GM10248 (cell line): ENCODE measurements at regions not wholly inside any gene's neighbourhood (a gene's known extent, or its start where the extent isn't known, plus 50 kb on each side); places are given as distances from the start of the nearest gene placed in this dataset.

ENCODE experiments used
- CTCF ChIA-PET: fragments of 300-600 bp; sonication (Branson Sonifier 250); formaldehyde crosslinking; extraction: SDS; loops from one replicate; lab custom pipeline; 2021; ENCODE audit warnings: antibody characterized with exemption; lab: Yijun Ruan, JAX
- POLR2A ChIA-PET: fragments of 350-650 bp; sonication (Branson Sonifier 250); formaldehyde crosslinking; extraction: SDS; loops from one replicate; lab custom pipeline; 2020; ENCODE audit warnings: antibody characterized with exemption; lab: Yijun Ruan, JAX
- DNase-seq: peaks from one replicate; pipeline ENCODE4 v3.0.0; 2012; ENCODE audit errors: extremely low spot score
- TF ChIP-seq, protein P1 (sequence below): IDR thresholded peaks from 2 replicates; pipeline ENCODE4 v1.5.1; 2012; ENCODE audit warnings: mild to moderate bottlenecking, low read depth; ENCODE audit errors: extremely low read depth, missing control alignments, control extremely low read depth

GRCh38 chr4:72809208-72809607 is 240.2 kb upstream of the ADAMTS3 start:
- DNase-seq: no peak
- CTCF ChIA-PET: no interaction called here
- TF ChIP-seq, protein P1, sequence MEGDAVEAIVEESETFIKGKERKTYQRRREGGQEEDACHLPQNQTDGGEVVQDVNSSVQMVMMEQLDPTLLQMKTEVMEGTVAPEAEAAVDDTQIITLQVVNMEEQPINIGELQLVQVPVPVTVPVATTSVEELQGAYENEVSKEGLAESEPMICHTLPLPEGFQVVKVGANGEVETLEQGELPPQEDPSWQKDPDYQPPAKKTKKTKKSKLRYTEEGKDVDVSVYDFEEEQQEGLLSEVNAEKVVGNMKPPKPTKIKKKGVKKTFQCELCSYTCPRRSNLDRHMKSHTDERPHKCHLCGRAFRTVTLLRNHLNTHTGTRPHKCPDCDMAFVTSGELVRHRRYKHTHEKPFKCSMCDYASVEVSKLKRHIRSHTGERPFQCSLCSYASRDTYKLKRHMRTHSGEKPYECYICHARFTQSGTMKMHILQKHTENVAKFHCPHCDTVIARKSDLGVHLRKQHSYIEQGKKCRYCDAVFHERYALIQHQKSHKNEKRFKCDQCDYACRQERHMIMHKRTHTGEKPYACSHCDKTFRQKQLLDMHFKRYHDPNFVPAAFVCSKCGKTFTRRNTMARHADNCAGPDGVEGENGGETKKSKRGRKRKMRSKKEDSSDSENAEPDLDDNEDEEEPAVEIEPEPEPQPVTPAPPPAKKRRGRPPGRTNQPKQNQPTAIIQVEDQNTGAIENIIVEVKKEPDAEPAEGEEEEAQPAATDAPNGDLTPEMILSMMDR: no peak
- POLR2A ChIA-PET: no interaction called here

- no peak for DNase-seq
- TF ChIP-seq, protein P1: no peak
- ChIA-PET POLR2A (no interaction called here), CTCF (interaction anchor here (1.9 kb wide), 1 partner anchor 10 kb away, joined by 7 read pairs; no protein-coding TSS in a partner anchor)
Observed at GRCh38 chr4:72805284-72805683, 236.3 kb upstream of the ADAMTS3 start.

GRCh38 chr4:72797486-72797885 is 228.5 kb upstream of the ADAMTS3 start:
- TF ChIP-seq, protein P1: no peak
- CTCF ChIA-PET: no interaction called here
- POLR2A ChIA-PET: no interaction called here
- DNase-seq: no peak

DNA sequence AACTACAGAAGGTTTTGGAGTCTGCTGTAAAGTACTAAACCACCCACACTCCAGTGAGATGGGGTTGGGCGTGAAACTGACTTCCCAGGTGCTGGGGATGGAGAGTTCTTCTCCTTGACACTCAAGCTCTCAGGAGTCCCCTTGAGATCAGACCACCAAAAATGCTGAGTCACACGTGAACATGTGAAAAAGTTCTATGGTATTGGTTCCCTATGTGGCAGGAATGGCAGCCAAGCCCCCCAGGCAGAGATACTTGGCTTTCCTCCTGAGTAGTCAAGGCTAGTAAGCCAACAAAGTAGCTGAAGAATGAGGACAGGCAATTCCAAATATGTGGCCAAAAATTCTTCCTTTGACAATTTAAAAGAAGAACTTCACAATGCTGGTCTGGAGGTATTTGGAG is 222.0 kb upstream of the ADAMTS3 start:
- POLR2A ChIA-PET: no interaction called here
- CTCF ChIA-PET: no interaction called here
- TF ChIP-seq, protein P1: no peak
- DNase-seq: no peak

GRCh38 chr4:72786401-72786990 is 217.5 kb upstream of the ADAMTS3 start:
- TF ChIP-seq, protein P1: no peak
- POLR2A ChIA-PET: no interaction called here
- no peak for DNase-seq
- CTCF ChIA-PET: no interaction called here

GRCh38 chr4:72779241-72779640 is 210.2 kb upstream of the ADAMTS3 start:
- DNase-seq: no peak
- CTCF ChIA-PET: interaction anchor here (1.0 kb wide), 1 partner anchor 79 kb away, joined by 4 read pairs; no protein-coding TSS in a partner anchor
- POLR2A ChIA-PET: no interaction called here
- TF ChIP-seq, protein P1: no peak
